GM12865 (cell line): ENCODE measurements at regions not wholly inside any gene's neighbourhood (a gene's known extent, or its start where the extent isn't known, plus 50 kb on each side); places are given as distances from the start of the nearest gene placed in this dataset.

Experiments used
- DNase-seq: peaks from one replicate; pipeline ENCODE4 v3.0.0; 2010; ENCODE audit warnings: low read depth
- H3K4me3 ChIP-seq: 2 replicates; pipeline ENCODE4 v1.5.1; 2011; ENCODE audit warnings: mild to moderate bottlenecking, low read depth, low read length, control low read depth
- CTCF ChIP-seq: IDR thresholded peaks from 2 replicates; pipeline ENCODE4 v1.5.1; 2011; ENCODE audit warnings: low read length, control low read depth, low read depth, inconsistent platforms; ENCODE audit not compliant: insufficient read depth; ENCODE audit errors: missing control alignments

- peak; percentile 77 for DNase-seq
- H3K4me3 ChIP-seq, result no peak overlapping the region
- TF ChIP-seq CTCF, result peak; percentile 58
Measured at GRCh38 chr11:116499396-116500003, 273.3 kb downstream of the BUD13 start.

GRCh38 chr11:116498161-116498560 lies 274.6 kb downstream of the BUD13 start:
- DNase-seq, result no peak
- TF ChIP-seq CTCF, result no peak
- H3K4me3 ChIP-seq, result no peak overlapping the region

GRCh38 chr11:116492600-116492999 lies 280.2 kb downstream of the BUD13 start:
- no peak for TF ChIP-seq CTCF
- no peak for DNase-seq
- no peak overlapping the region for H3K4me3 ChIP-seq

- no peak for TF ChIP-seq CTCF
- H3K4me3 ChIP-seq, result no peak overlapping the region
- DNase-seq, result no peak
Measured at GRCh38 chr11:116488836-116489389, 283.9 kb downstream of the BUD13 start.

GRCh38 chr11:116485425-116485824 lies 287.4 kb downstream of the BUD13 start:
- H3K4me3 ChIP-seq, result no peak overlapping the region
- no peak for DNase-seq
- no peak for TF ChIP-seq CTCF

GRCh38 chr11:116482716-116483115 lies 290.1 kb downstream of the BUD13 start:
- TF ChIP-seq CTCF, result no peak
- no peak for DNase-seq

GRCh38 chr11:116481126-116481675 lies 291.6 kb downstream of the BUD13 start:
- no peak for TF ChIP-seq CTCF
- H3K4me3 ChIP-seq, result no peak overlapping the region
- DNase-seq, result no peak

More at GRCh38 chr11:116482716-116483115, 290.1 kb downstream of the BUD13 start:
- H3K4me3 ChIP-seq, result no peak overlapping the region
